T-helper 17 cell (primary cell): ENCODE measurements at regions not wholly inside any gene's neighbourhood (a gene's known extent, or its start where the extent isn't known, plus 50 kb on each side); places are given as distances from the start of the nearest gene placed in this dataset.

Experiments used
- ATAC-seq: fragments of 150-1000 bp; cut with Tn5 transposase; 2 replicates; pipeline ENCODE4 v1.10.0; 2021; ENCODE audit warnings: mild to moderate bottlenecking, moderate library complexity
- DNase-seq, 3 donors: peaks; one replicate each; pipeline versions ENCODE4 v3.0.0 to v3.0.0-alpha.2; 2020 to 2021
- H3K9me3 ChIP-seq: one replicate; pipeline ENCODE4 v1.7.0; 2013; ENCODE audit warnings: low read length, mild to moderate bottlenecking; ENCODE audit not compliant: control insufficient read depth, poor library complexity, severe bottlenecking
- H3K27ac Mint-ChIP-seq: one replicate; pipeline ENCODE4 v1.8.0; 2022; ENCODE audit warnings: mild to moderate bottlenecking, moderate library complexity, mixed read lengths
- H3K27me3 Mint-ChIP-seq: one replicate; pipeline ENCODE4 v1.8.0; 2022; ENCODE audit warnings: mixed read lengths
- H3K36me3 Mint-ChIP-seq: one replicate; pipeline ENCODE4 v1.8.0; 2022; ENCODE audit warnings: low read depth, mixed read lengths
- H3K4me1 Mint-ChIP-seq: one replicate; pipeline ENCODE4 v1.8.0; 2022; ENCODE audit warnings: mild to moderate bottlenecking, mixed read lengths
- H3K4me3 Mint-ChIP-seq: one replicate; pipeline ENCODE4 v1.8.0; 2022; ENCODE audit warnings: mild to moderate bottlenecking, moderate library complexity, mixed read lengths

- H3K9me3 ChIP-seq: no peaks in the 10 kb centered on the region
- no peak for DNase-seq
- Mint-ChIP-seq H3K27me3 (no peaks in the 10 kb centered on the region), H3K36me3 (no peaks in the 10 kb centered on the region), H3K4me1 (no peaks in the 10 kb centered on the region), H3K27ac (no peak overlapping the region), H3K4me3 (no peak overlapping the region)
- ATAC-seq: no peak
These were observed 390.7 kb downstream of the LIG4 start for GRCh38 chr13:107824635-107825034.

GRCh38 chr13:107822006-107822405, 393.3 kb downstream of the LIG4 start:
- Mint-ChIP-seq H3K36me3 (no peaks in the 10 kb centered on the region), H3K27me3 (no peaks in the 10 kb centered on the region), H3K4me3 (no peak overlapping the region), H3K27ac (no peak overlapping the region), H3K4me1 (no peaks in the 10 kb centered on the region)
- no peaks in the 10 kb centered on the region for H3K9me3 ChIP-seq
- DNase-seq (no peak), ATAC-seq (no peak)

GRCh38 chr13:107821492-107821891, 393.8 kb downstream of the LIG4 start:
- Mint-ChIP-seq H3K4me3 (no peak overlapping the region), H3K27ac (no peak overlapping the region), H3K4me1 (no peaks in the 10 kb centered on the region), H3K27me3 (no peaks in the 10 kb centered on the region), H3K36me3 (no peaks in the 10 kb centered on the region)
- no peak for DNase-seq
- H3K9me3 ChIP-seq: no peaks in the 10 kb centered on the region
- ATAC-seq: no peak

GRCh38 chr13:107819071-107819470, 396.3 kb downstream of the LIG4 start:
- no peaks in the 10 kb centered on the region for H3K27me3 Mint-ChIP-seq
- no peaks in the 10 kb centered on the region for H3K36me3 Mint-ChIP-seq
- DNase-seq (no peak), ATAC-seq (no peak)
- H3K27ac Mint-ChIP-seq: no peak overlapping the region
- H3K4me1 Mint-ChIP-seq: no peaks in the 10 kb centered on the region
- no peaks in the 10 kb centered on the region for H3K9me3 ChIP-seq
- no peak overlapping the region for H3K4me3 Mint-ChIP-seq

GRCh38 chr13:107817647-107818287, 397.6 kb downstream of the LIG4 start:
- Mint-ChIP-seq H3K4me3 (no peak overlapping the region), H3K4me1 (no peaks in the 10 kb centered on the region), H3K27me3 (no peaks in the 10 kb centered on the region), H3K36me3 (no peaks in the 10 kb centered on the region), H3K27ac (no peak overlapping the region)
- DNase-seq: no peak
- no peak for ATAC-seq
- H3K9me3 ChIP-seq: no peaks in the 10 kb centered on the region

GRCh38 chr13:107812014-107812412, 403.3 kb downstream of the LIG4 start:
- Mint-ChIP-seq H3K36me3 (no peaks in the 10 kb centered on the region), H3K27me3 (no peaks in the 10 kb centered on the region), H3K4me1 (no peaks in the 10 kb centered on the region), H3K4me3 (no peak overlapping the region), H3K27ac (no peak overlapping the region)
- no peak for DNase-seq
- no peak for ATAC-seq
- H3K9me3 ChIP-seq: no peaks in the 10 kb centered on the region

- Mint-ChIP-seq H3K4me3 (no peak overlapping the region), H3K36me3 (no peaks in the 10 kb centered on the region), H3K27me3 (no peaks in the 10 kb centered on the region), H3K27ac (no peak overlapping the region), H3K4me1 (no peaks in the 10 kb centered on the region)
- H3K9me3 ChIP-seq: no peaks in the 10 kb centered on the region
- DNase-seq: no peak
- no peak for ATAC-seq
These were observed 403.9 kb downstream of the LIG4 start for GRCh38 chr13:107811233-107812013.

- Mint-ChIP-seq H3K27me3 (no peaks in the 10 kb centered on the region), H3K36me3 (no peaks in the 10 kb centered on the region), H3K27ac (no peak overlapping the region), H3K4me3 (no peak overlapping the region), H3K4me1 (no peaks in the 10 kb centered on the region)
- H3K9me3 ChIP-seq: no peaks in the 10 kb centered on the region
- no peak for ATAC-seq
- DNase-seq: no peak
These were observed 406.2 kb downstream of the LIG4 start for GRCh38 chr13:107809125-107809524.

- H3K4me3 Mint-ChIP-seq: no peak overlapping the region
- H3K27me3 Mint-ChIP-seq: no peaks in the 10 kb centered on the region
- H3K27ac Mint-ChIP-seq: no peak overlapping the region
- no peaks in the 10 kb centered on the region for H3K36me3 Mint-ChIP-seq
- H3K4me1 Mint-ChIP-seq: no peaks in the 10 kb centered on the region
- H3K9me3 ChIP-seq: no peaks in the 10 kb centered on the region
- ATAC-seq (no peak), DNase-seq (no peak)
These were observed 406.9 kb downstream of the LIG4 start for GRCh38 chr13:107808389-107808788.

- Mint-ChIP-seq H3K27me3 (no peaks in the 10 kb centered on the region), H3K4me1 (no peaks in the 10 kb centered on the region)
These were observed 407.8 kb downstream of the LIG4 start for GRCh38 chr13:107807306-107808073.

GRCh38 chr13:107806726-107807125, 408.6 kb downstream of the LIG4 start:
- no peaks in the 10 kb centered on the region for H3K36me3 Mint-ChIP-seq
- no peaks in the 10 kb centered on the region for H3K4me1 Mint-ChIP-seq
- no peak for DNase-seq
- H3K4me3 Mint-ChIP-seq: no peak overlapping the region
- H3K9me3 ChIP-seq: no peaks in the 10 kb centered on the region
- H3K27ac Mint-ChIP-seq: no peak overlapping the region
- ATAC-seq: no peak
- no peaks in the 10 kb centered on the region for H3K27me3 Mint-ChIP-seq

More at GRCh38 chr13:107807306-107808073, 407.8 kb downstream of the LIG4 start:
- no peak for ATAC-seq
- Mint-ChIP-seq H3K27ac (no peak overlapping the region), H3K36me3 (no peaks in the 10 kb centered on the region), H3K4me3 (no peak overlapping the region)
- H3K9me3 ChIP-seq: no peaks in the 10 kb centered on the region
- DNase-seq: no peak

GRCh38 chr13:107803822-107804495, 411.4 kb downstream of the LIG4 start:
- Mint-ChIP-seq H3K27ac (no peak overlapping the region), H3K27me3 (no peaks in the 10 kb centered on the region), H3K4me3 (no peak overlapping the region), H3K36me3 (no peaks in the 10 kb centered on the region), H3K4me1 (no peaks in the 10 kb centered on the region)
- no peak for DNase-seq
- no peaks in the 10 kb centered on the region for H3K9me3 ChIP-seq
- ATAC-seq: no peak

GRCh38 chr13:107801621-107802020, 413.7 kb downstream of the LIG4 start:
- H3K27ac Mint-ChIP-seq: no peak overlapping the region
- H3K4me1 Mint-ChIP-seq: no peaks in the 10 kb centered on the region
- no peaks in the 10 kb centered on the region for H3K9me3 ChIP-seq
- no peaks in the 10 kb centered on the region for H3K36me3 Mint-ChIP-seq
- H3K27me3 Mint-ChIP-seq: no peaks in the 10 kb centered on the region
- ATAC-seq (no peak), DNase-seq (no peak)
- H3K4me3 Mint-ChIP-seq: no peak overlapping the region
